Brain microvascular endothelial cell (primary cell): ENCODE measurements at regions not wholly inside any gene's neighbourhood (a gene's known extent, or its start where the extent isn't known, plus 50 kb on each side); places are given as distances from the start of the nearest gene placed in this dataset.

Experiments used
- DNase-seq: peaks from one replicate; pipeline ENCODE4 v3.0.0-alpha.2; 2020
- H3K27ac ChIP-seq: fragments of 250-450 bp; sonication (Bioruptor Pico); 2 replicates; pipeline ENCODE4 v1.5.1; 2020; ENCODE audit warnings: mild to moderate bottlenecking, moderate library complexity
- H3K27me3 ChIP-seq: fragments of 250-450 bp; sonication (Bioruptor Pico); replicated peaks from 2 replicates; pipeline ENCODE4 v1.5.1; 2020; ENCODE audit warnings: mild to moderate bottlenecking
- H3K36me3 ChIP-seq: fragments of 250-450 bp; sonication (Bioruptor Pico); replicated peaks from 2 replicates; pipeline ENCODE4 v1.5.1; 2020; ENCODE audit warnings: mild to moderate bottlenecking
- H3K4me3 ChIP-seq: 2 replicates; pipeline ENCODE4 v1.5.1; 2011; ENCODE audit warnings: low read depth, mild to moderate bottlenecking, control low read depth, low read length, moderate library complexity
- CTCF ChIP-seq: IDR thresholded peaks from 2 replicates; pipeline ENCODE4 v1.5.1; 2011; ENCODE audit warnings: low read depth, mild to moderate bottlenecking, moderate library complexity, low read length, control low read depth, inconsistent platforms; ENCODE audit errors: missing control alignments
- in situ Hi-C: cut with HindIII; loops from 2 replicates; pipeline ENCODE4 v1.10.0; 2017; ENCODE audit warnings: low sequenced_read_pairs, low pct_ligation_motif_present

DNA sequence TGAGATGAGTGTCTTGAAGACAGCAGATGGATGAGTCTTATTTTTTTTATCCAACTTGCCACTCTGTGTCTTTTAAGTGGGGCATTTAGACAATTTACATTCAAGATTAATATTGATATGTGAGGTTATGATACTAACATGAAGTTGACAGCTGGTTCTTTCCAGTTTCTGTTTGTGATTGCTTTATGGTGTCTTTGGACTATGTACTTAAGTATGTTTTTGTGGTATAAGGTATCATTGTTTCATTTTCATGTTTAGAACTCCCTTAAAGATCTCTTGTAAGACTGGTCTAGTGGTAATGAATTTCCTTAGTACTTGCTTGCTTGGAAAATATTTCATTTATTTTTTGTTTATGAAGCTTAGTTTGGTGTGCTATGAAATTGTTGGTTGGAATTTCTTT is 550.3 kb upstream of the NOVA1 start:
- in situ Hi-C loops = no loop called here
- Histone ChIP-seq H3K27ac (no peak overlapping the region), H3K4me3 (no peak overlapping the region), H3K27me3 (no peaks in the 10 kb centered on the region), H3K36me3 (no peaks in the 10 kb centered on the region)
- no peak for TF ChIP-seq CTCF
- DNase-seq = no peak

DNA sequence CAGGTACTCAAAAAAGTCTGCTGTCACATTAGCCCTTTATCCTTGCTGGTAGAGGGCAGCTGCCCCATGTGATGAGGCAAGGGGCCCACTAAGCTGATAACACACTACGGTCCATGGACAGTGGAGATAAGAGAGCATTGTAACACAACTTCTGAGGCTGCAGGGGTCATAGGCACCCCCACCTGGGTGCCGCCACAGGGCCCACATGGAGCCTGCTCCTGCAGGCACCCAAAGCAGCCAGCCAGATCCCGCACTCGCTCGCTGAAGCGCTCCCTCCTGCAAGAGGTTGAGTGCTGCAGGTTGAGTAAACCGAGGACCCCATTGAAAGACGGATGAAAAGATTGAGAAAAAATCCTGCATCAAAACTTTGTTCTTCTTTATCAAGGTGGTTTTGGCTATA is 566.3 kb upstream of the NOVA1 start:
- Histone ChIP-seq H3K27me3 (no peaks in the 10 kb centered on the region), H3K4me3 (no peak overlapping the region), H3K27ac (no peak overlapping the region), H3K36me3 (no peaks in the 10 kb centered on the region)
- in situ Hi-C loops = no loop called here
- DNase-seq = no peak
- no peak for TF ChIP-seq CTCF

DNA sequence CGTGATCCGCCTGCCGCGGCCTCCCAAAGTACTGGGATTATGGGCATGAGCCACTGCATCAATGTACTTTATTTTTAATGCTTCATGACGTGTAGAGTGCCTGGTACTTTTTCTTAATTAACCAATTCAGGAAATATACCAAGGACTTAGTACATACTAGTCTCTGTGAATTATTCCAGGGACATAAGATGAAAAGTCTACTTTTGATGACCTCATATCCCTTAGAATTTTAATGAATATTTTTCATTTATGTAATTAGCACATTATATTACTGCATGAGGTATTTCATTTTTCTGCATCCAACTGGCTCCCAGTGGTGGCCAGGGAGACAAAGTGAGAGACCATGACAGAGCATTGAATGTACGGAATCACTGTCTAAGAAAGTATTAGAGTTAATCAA is 577.7 kb upstream of the NOVA1 start:
- in situ Hi-C loops = no loop called here
- H3K36me3 ChIP-seq = no peaks in the 10 kb centered on the region
- no peak for TF ChIP-seq CTCF
- H3K4me3 ChIP-seq = no peak overlapping the region
- no peak overlapping the region for H3K27ac ChIP-seq
- DNase-seq = no peak
- H3K27me3 ChIP-seq = no peaks in the 10 kb centered on the region

- no peaks in the 10 kb centered on the region for H3K27me3 ChIP-seq
- H3K27ac ChIP-seq = no peak overlapping the region
- in situ Hi-C loops = no loop called here
- no peak for TF ChIP-seq CTCF
- H3K4me3 ChIP-seq = no peak overlapping the region
- DNase-seq = no peak
- H3K36me3 ChIP-seq = no peaks in the 10 kb centered on the region
Observed at GRCh38 chr14:27181333-27181732, 583.5 kb upstream of the NOVA1 start.

- no peak for DNase-seq
- H3K36me3 ChIP-seq = no peaks in the 10 kb centered on the region
- TF ChIP-seq CTCF = no peak
- H3K27me3 ChIP-seq = no peaks in the 10 kb centered on the region
- in situ Hi-C loops = no loop called here
- no peak overlapping the region for H3K4me3 ChIP-seq
- H3K27ac ChIP-seq = no peak overlapping the region
Observed at GRCh38 chr14:27184427-27184826, 586.6 kb upstream of the NOVA1 start.

DNA sequence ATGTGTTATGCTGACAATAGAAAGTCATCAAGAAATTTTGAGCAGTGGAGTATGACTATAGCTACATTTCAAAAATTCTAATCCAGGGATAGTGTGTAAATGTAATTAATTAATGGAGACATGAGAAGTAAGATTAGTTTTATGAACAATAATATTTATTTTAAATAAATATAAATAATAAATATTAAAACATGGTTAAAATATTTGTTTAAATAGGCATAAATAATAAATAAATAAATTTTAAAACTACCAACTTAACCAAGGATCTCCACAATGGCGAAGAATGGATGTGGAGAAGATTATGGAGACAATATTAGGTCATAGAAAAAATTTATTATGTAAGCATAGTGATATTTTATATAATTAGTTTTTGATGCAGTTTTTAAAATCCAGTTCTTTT is 588.2 kb upstream of the NOVA1 start:
- no peak for TF ChIP-seq CTCF
- Histone ChIP-seq H3K27me3 (no peaks in the 10 kb centered on the region), H3K4me3 (no peak overlapping the region), H3K27ac (no peak overlapping the region), H3K36me3 (no peaks in the 10 kb centered on the region)
- no peak for DNase-seq
- in situ Hi-C loops = no loop called here
